Thyroid gland (tissue), 4 donors: ENCODE measurements at regions not wholly inside any gene's neighbourhood (a gene's known extent, or its start where the extent isn't known, plus 50 kb on each side); places are given as distances from the start of the nearest gene placed in this dataset.

Experiments
- DNase-seq, 2 donors: peaks; one replicate each; pipeline ENCODE4 v3.0.0-alpha.2; 2019
- H3K27ac ChIP-seq, 3 donors: fragments of 200-600 bp; sonication (generic); 1 replicate in 2 of 3; 2 replicates in 1 of 3; pipeline ENCODE4 v1.5.1; 2016 to 2019; ENCODE audit warnings: mild to moderate bottlenecking in 1 of 3, moderate library complexity in 1 of 3
- H3K27me3 ChIP-seq: fragments of 200-600 bp; sonication (generic); one replicate; pipeline ENCODE4 v1.5.1; 2019
- H3K36me3 ChIP-seq, 2 donors: fragments of 200-600 bp; sonication (generic); one replicate each; pipeline ENCODE4 v1.5.1; 2016 to 2019
- H3K4me1 ChIP-seq, 2 donors: fragments of 200-600 bp; sonication (generic); one replicate each; pipeline ENCODE4 v1.5.1; 2017 to 2019
- H3K4me3 ChIP-seq, 3 donors: fragments of 200-600 bp; sonication (generic); replicated peaks in 1 of 3; 1 replicate in 2 of 3; 2 replicates in 1 of 3; pipeline ENCODE4 v1.5.1; 2016; ENCODE audit warnings: mild to moderate bottlenecking in 1 of 3
- H3K9me3 ChIP-seq: fragments of 200-600 bp; sonication (generic); one replicate; pipeline ENCODE4 v1.5.1; 2017
- POLR2A ChIP-seq, 2 donors: fragments of 450-650 bp; IDR thresholded peaks; one replicate each; pipeline ENCODE4 v1.6.1; 2017; ENCODE audit warnings: antibody characterized with exemption in 2 of 2, mild to moderate bottlenecking in 2 of 2, moderate library complexity in 1 of 2
- WGBS, 2 donors: methylation state at CpG; one replicate each; pipeline ENCODE4 v1.1.5; 2017; 5-methylcytosine and 5-hydroxymethylcytosine counted together
- intact Hi-C: fragments of 100-400 bp; cut with DNase I; formaldehyde crosslinking; loops from one replicate; pipeline ENCODE4 v1.15.1; 2023
- TF ChIP-seq, protein P1 (sequence below), 6 experiments: fragments of 200-600 bp in 3 of 6; fragments of 450-650 bp in 3 of 6; sonication (generic) in 3 of 6; IDR thresholded peaks; one replicate each; pipeline ENCODE4 v1.5.1; 2016 to 2019; ENCODE audit warnings: antibody characterized with exemption in 6 of 6, mild to moderate bottlenecking in 2 of 6, inconsistent platforms in 1 of 6, moderate library complexity in 1 of 6

DNA sequence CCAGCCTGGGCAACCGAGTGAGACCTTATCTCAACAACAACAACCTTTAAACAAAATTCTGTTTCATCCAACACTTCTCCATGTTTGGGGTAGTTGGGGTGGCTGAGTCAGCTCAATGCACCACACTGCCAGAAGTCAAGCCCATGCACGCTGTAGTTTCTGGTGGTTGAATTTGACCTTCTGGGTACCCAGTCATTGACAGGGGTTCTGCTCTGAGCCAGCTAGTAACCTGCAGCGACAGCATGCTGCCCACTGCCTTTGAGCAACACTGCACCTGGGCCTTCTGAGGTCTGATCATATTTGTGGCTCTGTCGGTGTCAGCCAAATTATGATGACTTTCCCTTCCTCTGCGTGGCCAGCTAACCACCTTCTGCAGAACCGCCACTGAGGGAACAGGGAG is 84.6 kb upstream of the ZNF438 start:
- no peak for TF ChIP-seq POLR2A (IDR thresholded peaks at IDR 0.05)
- TF ChIP-seq, protein P1, sequence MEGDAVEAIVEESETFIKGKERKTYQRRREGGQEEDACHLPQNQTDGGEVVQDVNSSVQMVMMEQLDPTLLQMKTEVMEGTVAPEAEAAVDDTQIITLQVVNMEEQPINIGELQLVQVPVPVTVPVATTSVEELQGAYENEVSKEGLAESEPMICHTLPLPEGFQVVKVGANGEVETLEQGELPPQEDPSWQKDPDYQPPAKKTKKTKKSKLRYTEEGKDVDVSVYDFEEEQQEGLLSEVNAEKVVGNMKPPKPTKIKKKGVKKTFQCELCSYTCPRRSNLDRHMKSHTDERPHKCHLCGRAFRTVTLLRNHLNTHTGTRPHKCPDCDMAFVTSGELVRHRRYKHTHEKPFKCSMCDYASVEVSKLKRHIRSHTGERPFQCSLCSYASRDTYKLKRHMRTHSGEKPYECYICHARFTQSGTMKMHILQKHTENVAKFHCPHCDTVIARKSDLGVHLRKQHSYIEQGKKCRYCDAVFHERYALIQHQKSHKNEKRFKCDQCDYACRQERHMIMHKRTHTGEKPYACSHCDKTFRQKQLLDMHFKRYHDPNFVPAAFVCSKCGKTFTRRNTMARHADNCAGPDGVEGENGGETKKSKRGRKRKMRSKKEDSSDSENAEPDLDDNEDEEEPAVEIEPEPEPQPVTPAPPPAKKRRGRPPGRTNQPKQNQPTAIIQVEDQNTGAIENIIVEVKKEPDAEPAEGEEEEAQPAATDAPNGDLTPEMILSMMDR (IDR thresholded peaks at IDR 0.05): no peak
- DNase-seq: no peak
- no peak overlapping the region for H3K27ac ChIP-seq
- WGBS, 2 donors: 89 to 96% methylated on average over 6 of the region's 6 CpGs
- H3K36me3 ChIP-seq: no peaks in the 10 kb centered on the region
- H3K27me3 ChIP-seq: no peaks in the 10 kb centered on the region
- intact Hi-C loops: no loop called here
- no peak overlapping the region for H3K4me3 ChIP-seq
- H3K9me3 ChIP-seq: no peaks in the 10 kb centered on the region
- H3K4me1 ChIP-seq: peaks cover 6 to 16% of the 10 kb centered on the region in 2 donors

DNA sequence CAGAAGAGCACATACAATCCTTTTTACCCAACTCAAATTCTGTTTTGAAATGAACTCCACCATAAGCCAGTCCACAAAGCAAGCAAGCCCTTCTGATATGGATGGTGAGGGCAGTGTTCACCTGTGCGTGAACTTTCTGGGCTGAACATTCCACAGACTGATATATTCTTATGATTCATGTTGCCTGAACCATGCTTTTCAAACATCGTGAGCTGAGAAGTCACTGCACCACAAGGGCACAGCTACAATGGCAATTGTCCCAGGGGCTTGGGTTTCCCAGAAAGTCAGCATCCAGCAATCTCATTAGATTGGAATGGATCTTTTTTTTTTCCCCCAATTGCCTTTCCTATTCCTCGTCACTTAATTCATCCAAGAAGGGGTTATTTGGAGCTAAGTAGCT is 86.9 kb upstream of the ZNF438 start:
- Histone ChIP-seq H3K27me3 (no peaks in the 10 kb centered on the region), H3K4me3 (no peak overlapping the region), H3K4me1 (peaks cover 6 to 16% of the 10 kb centered on the region in 2 donors), H3K27ac (peak overlapping the region in 2 of 3 donors; percentile 31 to 38), H3K36me3 (no peaks in the 10 kb centered on the region), H3K9me3 (no peaks in the 10 kb centered on the region)
- WGBS, 2 donors: 40 to 54% methylated on average over 3 of the region's 3 CpGs
- TF ChIP-seq POLR2A (IDR thresholded peaks at IDR 0.05): no peak
- TF ChIP-seq, protein P1 (IDR thresholded peaks at IDR 0.05): no peak
- intact Hi-C loops: no loop called here
- peak in 1 of 2 donors; percentile 25 for DNase-seq

DNA sequence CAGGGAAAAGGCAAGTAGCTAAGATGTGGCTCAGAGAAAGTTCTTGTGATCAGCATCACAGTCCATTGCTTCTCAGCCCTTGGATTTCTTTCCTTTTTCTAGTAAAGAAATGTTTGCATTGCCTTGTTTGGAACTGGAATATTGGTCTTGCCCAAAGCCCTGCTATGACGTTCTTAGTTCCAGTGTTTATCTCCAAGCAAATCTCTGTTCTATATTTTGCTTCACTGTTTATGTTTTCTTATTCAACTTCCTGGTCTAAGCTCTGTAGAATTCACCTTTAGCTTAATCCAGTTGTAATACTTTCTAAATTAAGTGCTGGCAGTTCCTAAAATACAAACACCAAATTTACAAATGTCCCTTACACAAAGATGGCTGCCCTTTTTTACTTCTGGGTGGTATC is 88.7 kb upstream of the ZNF438 start:
- Histone ChIP-seq H3K27ac (no peak overlapping the region), H3K27me3 (no peaks in the 10 kb centered on the region), H3K4me3 (no peak overlapping the region), H3K36me3 (no peaks in the 10 kb centered on the region), H3K9me3 (no peaks in the 10 kb centered on the region), H3K4me1 (peaks cover 6 to 16% of the 10 kb centered on the region in 2 donors)
- DNase-seq: no peak
- 41 to 58% methylated on average over 1 of the region's 1 CpG for WGBS, 2 donors
- TF ChIP-seq, protein P1 (IDR thresholded peaks at IDR 0.05): no peak
- no peak for TF ChIP-seq POLR2A (IDR thresholded peaks at IDR 0.05)
- intact Hi-C loops: no loop called here

DNA sequence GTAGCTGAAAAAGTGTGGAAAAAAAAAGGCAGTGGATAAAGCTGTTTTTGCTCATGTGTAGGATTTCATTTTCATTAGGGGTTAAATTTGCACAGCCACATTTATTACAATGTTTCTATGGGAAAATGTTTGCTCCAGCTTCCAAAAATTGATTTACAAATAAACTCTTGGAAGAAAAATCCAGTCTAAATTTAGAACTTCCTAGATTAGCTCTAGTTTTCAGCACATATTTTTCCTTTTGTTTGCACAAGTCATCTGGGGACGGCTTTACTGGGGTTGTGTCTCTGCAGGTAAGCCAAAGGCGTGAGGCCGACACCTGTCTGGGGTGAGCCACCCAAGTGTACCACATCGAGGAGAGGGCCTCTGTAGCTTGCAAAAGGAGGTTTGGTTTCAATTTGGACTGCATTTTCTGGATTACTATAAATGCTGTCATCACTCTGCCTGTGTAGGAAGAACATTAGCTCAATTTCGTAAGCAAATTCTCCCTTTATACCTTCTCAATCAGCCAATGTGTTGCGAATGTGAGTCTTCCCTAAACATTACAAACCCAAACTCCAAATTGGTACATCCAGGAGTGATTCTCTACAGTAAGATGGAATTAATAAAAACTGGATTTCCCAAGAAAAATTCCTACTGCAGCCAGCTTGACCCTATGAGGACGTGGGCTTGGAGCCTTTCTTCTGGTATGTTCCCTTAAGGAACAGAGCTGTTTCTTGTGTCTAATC is 89.5 kb upstream of the ZNF438 start:
- H3K4me3 ChIP-seq: no peak overlapping the region
- H3K27me3 ChIP-seq: no peaks in the 10 kb centered on the region
- no peaks in the 10 kb centered on the region for H3K36me3 ChIP-seq
- no peak for TF ChIP-seq POLR2A (IDR thresholded peaks at IDR 0.05)
- TF ChIP-seq, protein P1 (IDR thresholded peaks at IDR 0.05): no peak
- no peaks in the 10 kb centered on the region for H3K9me3 ChIP-seq
- peaks cover 6 to 16% of the 10 kb centered on the region in 2 donors for H3K4me1 ChIP-seq
- 76% methylated on average over 7 of the region's 7 CpGs for WGBS, 2 donors
- no peak for DNase-seq
- intact Hi-C loops: no loop called here
- H3K27ac ChIP-seq: no peak overlapping the region

DNA sequence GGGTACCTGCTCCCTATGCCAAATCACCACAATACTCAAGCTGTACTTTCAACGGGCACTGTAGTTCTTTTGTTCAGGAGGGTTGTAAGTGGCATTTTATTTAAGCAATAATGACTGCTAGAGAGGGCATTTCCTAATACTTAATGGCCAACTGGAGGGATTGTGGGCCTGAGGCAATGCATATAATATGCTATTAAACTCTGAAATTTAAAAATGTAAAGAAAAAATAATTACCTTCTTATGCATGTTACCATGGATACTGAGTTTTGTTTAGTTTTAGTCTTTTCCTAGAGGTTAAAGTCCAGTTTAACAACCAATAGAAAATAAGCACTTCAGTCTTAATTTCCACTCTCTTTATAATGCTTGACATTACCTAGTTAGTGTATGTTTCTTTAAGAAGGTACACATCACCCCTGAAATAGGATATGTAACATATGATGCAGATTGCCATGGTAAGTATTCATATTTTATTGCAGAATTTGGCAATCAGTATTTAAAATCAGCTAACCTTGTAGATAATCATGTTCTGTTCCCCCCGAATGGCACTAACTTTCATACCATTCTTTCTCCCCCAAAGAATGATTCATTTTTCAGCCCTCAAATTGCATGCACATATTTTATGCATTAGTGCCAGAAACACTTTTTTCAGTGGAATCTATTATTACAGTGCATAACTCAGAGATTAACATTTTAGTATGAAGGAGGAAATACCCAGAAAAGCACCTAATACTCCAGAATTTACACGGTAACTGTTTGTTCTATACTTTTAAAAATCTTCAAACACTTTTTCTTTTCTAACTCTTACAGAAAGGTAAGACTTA is 90.3 kb upstream of the ZNF438 start:
- no peak for DNase-seq
- no peaks in the 10 kb centered on the region for H3K27me3 ChIP-seq
- TF ChIP-seq POLR2A (IDR thresholded peaks at IDR 0.05): no peak
- TF ChIP-seq, protein P1 (IDR thresholded peaks at IDR 0.05): no peak
- no peaks in the 10 kb centered on the region for H3K36me3 ChIP-seq
- no peaks in the 10 kb centered on the region for H3K9me3 ChIP-seq
- H3K4me3 ChIP-seq: no peak overlapping the region
- no peak overlapping the region for H3K27ac ChIP-seq
- peaks cover 6 to 16% of the 10 kb centered on the region in 2 donors for H3K4me1 ChIP-seq
- intact Hi-C loops: no loop called here
- WGBS, 2 donors: 66 to 71% methylated on average over 3 of the region's 3 CpGs
